GM21360 (cell line): ENCODE measurements at regions not wholly inside any gene's neighbourhood (a gene's known extent, or its start where the extent isn't known, plus 50 kb on each side); places are given as distances from the start of the nearest gene placed in this dataset.

ENCODE experiments used
- ATAC-seq: cut with Tn5 transposase; IDR thresholded peaks from one replicate; pipeline ENCODE4 v1.9.1; 2021; ENCODE audit warnings: mild to moderate bottlenecking, moderate library complexity; ENCODE audit not compliant: unreplicated experiment

- ATAC-seq = no peak
Observed at GRCh38 chr2:555164-555922, 121.9 kb downstream of the TMEM18 start.

- peak; percentile 38 for ATAC-seq
Observed at GRCh38 chr2:554444-554843, 122.8 kb downstream of the TMEM18 start.

DNA sequence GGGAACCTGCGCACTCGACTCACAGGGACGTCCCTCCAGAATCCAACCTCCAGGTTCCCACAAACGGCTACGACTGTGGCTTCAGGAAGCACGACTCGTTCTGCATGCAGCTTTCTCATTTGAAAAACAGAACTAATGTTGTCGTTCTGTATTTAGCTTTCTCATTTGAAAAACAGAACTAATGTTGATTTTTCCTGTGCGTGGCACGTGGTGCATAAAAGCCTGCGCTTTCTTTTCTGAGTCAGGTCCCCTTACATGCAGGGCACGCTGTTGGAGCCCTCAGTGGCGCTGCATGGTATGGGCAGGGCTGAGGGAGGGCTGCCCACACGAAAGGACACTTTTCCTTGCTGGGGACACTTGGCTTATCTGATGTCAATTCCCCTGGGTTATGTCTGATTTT is 124.3 kb downstream of the TMEM18 start:
- ATAC-seq = no peak

GRCh38 chr2:551621-552020 is 125.6 kb downstream of the TMEM18 start:
- no peak for ATAC-seq

DNA sequence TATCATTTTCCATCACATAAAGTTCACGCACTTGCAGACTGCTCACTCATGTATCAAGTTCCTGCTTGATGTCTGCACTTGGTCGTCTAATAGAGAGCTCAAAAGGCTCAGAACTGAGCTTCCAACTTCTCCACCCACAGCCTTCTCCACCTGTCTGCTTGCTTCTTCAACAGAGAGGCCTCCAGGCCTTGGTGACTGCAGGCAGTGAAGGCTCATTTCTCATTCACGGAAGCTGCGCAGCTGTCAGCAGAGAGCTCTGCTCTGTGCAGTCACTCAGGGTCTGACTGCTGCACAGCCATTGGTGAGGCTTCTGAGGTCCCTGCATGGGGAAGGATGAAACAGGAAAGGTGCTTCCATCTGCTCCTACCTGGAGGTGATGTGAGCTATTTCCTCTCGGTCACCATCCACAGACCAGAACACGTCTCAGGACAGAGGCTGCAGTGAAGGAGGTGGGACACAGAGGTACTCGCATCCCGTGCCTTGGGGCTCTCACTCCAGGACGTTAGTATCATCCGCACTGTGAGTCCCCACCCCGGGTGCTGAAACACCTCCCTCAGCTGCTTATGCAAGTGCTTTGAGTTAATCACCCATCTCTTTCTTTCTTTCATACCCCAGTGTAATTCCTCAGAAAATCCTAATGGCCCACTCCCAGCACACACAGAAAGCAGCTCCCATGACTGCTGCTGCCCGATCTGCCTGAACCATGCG is 126.2 kb downstream of the TMEM18 start:
- peak; percentile 79 for ATAC-seq

DNA sequence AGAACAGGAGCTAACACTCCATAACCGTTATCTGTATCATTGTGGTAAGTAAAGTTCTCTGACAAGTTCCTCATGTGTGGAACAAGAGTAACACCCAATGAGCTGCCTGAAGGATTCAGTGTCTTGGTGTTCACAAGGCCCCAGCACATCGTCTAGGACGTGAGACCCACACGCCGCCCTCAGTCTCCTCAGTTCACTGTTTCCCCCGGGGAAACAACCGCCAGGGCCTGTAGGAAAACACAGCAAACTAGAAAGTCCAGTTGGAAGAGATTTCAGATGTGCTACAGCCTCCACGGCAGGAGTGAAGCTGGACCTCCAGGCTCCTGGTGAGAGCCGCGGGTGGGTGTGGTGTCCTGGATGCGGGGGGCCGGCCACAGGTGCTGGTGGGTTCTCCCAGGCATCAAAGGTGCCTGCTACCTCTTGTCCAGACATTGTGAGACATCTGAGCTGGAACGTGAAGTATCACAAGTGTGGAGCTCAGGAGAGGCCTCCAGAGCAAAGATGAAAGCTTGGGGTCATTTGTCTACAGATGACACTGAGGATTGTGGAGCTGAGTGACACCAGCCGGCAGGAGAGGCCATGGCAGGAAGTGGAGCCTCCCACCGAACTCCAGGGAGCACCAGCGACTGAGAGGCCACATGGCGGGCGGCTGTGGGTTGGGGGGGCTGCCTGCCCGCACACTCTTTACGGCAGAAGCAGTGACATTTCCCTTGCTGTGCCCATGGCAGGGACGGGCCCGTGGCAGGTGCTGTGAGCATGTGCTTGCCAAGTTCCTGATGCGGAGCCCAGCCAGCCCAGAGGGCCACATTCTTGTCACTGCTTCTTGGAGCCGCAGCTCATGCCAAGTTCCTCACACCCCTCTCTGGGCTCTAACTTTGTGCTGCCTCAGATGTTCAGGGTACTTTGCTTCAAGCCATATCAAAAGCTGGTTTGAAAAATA is 131.2 kb downstream of the TMEM18 start:
- ATAC-seq = no peak

GRCh38 chr2:545228-545627 is 132.0 kb downstream of the TMEM18 start:
- ATAC-seq = no peak

- no peak for ATAC-seq
Observed at GRCh38 chr2:538646-539045, 138.6 kb downstream of the TMEM18 start.

DNA sequence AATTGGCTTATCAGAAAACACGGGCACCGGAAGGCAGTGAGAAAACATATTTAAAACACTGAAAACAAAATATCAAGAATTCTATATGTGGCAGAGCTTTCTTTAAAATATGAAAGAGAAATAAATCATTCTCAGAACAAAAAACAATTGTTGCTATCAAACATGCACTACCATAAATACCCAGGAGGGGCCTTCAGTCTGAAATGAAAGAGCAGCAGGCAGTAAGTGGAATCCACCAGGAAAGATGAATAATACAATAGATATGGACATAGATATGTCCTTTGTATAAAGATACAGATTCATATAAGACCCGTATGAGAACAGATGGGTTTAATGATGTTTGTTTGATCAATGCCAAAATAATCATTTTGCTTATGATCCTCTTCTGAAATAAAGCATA is 142.0 kb downstream of the TMEM18 start:
- ATAC-seq = no peak

DNA sequence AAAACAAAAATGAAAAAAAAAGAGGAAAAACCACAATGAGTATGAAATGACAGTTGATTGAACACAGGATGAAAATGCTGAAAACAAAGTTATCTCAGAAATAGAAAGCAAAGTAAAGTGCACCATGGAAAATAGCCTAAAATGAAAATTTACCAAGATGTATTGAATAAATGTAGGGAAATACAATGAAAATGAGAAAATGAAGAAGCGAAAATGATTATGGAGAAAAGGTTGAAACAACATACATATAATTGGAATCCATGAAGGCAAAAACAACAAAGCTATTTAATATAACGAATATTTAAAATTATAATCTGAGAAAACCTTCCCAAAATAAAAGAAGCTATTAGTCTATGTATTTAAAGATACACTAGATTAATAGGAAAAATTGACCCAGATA is 147.4 kb downstream of the TMEM18 start:
- ATAC-seq = no peak

DNA sequence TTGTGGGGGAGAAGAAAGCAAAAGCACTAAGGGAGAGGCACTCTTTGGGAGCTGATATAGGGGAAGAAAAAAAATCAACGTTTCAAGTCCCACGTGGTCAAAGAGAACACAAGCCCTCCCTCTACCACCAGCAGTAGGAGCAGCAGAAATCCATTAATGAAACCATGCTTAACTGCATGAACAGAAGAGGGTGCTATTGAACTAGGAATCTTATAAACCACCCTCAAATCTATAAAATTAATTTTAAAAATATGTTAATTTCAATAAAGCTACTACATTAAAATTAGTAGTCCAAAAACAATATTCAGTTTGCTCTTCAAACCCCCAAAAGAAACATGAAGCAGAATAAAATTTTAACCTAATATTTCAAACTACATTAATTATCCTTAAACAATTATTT is 147.8 kb downstream of the TMEM18 start:
- ATAC-seq = no peak

DNA sequence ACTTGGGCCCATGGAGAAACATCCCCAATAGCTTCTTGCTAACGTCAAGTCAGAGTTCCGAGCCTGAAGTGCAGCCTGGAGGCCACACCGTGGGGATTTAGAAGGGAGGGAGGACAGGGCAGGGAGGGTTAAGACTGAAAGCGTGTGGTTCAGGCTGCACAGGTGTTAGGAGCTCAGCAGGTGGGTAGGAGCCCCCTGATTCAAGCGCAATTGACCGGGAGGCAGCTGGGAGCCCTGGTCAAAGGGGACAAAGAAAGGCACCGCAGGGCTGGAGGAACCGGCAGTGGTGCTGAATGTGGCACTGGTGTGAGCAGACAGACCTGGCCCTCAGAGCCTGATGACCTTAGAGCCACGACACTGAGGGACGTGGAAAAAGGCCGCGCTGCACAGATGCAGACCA is 149.6 kb downstream of the TMEM18 start:
- ATAC-seq = no peak

DNA sequence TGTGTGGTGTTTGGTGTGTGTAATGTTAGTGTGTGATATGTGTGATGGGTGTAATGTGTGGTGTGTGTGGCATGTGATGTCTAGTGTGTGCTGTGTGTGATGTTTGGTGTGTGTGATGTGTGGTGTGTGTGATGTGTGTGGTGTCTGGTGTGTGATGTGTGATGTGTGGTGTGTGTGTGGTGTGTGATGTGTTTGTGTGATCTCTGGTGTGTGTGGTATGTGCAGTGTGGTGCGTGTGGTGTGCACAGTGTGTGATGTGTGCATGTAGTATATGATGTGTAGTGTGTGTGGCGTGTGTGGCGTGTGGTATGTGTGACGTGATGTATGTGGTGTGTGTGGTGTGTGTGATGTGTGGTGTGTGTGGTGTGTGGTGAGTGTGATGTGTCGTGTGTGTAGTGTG is 150.3 kb downstream of the TMEM18 start:
- ATAC-seq = no peak

DNA sequence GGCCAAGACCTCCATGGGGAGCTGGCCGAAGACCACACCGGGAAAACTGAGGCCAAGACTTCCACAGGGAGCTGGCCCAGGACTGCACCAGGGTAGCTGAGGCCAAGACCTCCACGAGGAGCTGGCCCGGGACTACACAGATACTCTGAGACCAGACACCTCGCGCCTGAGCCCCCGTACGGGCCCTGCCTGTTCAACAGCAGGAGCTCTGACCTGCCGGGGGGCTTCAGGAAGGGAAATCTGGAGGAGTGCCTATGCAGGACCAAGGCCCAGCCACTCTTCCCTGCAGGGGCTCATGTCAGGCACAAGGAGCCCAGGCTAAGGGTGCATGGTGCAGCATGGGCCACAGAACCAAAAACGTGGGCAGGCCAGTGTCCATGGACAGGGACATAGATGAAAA is 151.6 kb downstream of the TMEM18 start:
- ATAC-seq = no peak

GRCh38 chr2:525021-525420 is 152.2 kb downstream of the TMEM18 start:
- ATAC-seq = no peak

DNA sequence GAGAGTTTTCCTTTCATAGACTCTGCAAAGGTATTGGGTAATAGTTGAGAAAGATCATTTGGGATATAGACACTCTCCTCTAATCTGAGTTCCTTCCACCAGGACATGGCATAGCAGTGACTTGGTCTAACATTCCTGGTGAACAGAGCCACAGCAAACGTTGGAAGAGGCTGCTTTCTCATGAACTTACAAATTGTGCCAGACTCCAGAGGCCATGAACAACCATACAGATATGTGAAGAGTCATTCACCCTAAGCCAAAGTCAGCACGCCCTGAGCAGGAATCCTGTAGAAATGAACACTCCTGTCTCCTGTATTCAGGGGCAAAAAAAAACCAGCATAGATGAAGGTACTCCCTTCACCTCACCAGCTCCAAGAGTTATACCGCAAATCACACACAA is 152.8 kb downstream of the TMEM18 start:
- no peak for ATAC-seq

GRCh38 chr2:523698-524270 is 153.4 kb downstream of the TMEM18 start:
- no peak for ATAC-seq

GRCh38 chr2:522776-523175 is 154.4 kb downstream of the TMEM18 start:
- no peak for ATAC-seq

- ATAC-seq = no peak
Observed at GRCh38 chr2:521853-522530, 155.2 kb downstream of the TMEM18 start.

GRCh38 chr2:520663-521340 is 156.4 kb downstream of the TMEM18 start:
- ATAC-seq = no peak
